ENCODE measurements at regions not wholly inside any gene's neighbourhood (a gene's known extent, or its start where the extent isn't known, plus 50 kb on each side); places are given as distances from the start of the nearest gene placed in this dataset.

GRCh38 chr7:52463341-52463740, 572.1 kb upstream of the POM121L12 start:
- intact Hi-C loops (cut with micrococcal nuclease): no loop called here
- Mint-ChIP-seq H3K9me3 (peaks cover 42% of the 10 kb centered on the region), H3K27ac (no peak overlapping the region), H3K4me3 (ENCODE audit: low read depth) (no peak overlapping the region), H3K36me3 (ENCODE audit: low read depth) (no peaks in the 10 kb centered on the region), H3K4me1 (ENCODE audit: low read depth) (no peaks in the 10 kb centered on the region), H3K27me3 (ENCODE audit: low read depth) (no peaks in the 10 kb centered on the region)
- no peak for DNase-seq (ENCODE audit: low spot score)

GRCh38 chr7:52462474-52462873, 573.0 kb upstream of the POM121L12 start:
- H3K27ac Mint-ChIP-seq: no peak overlapping the region
- intact Hi-C loops (cut with micrococcal nuclease): no loop called here
- H3K4me3 Mint-ChIP-seq (ENCODE audit: low read depth): no peak overlapping the region
- no peak for DNase-seq (ENCODE audit: low spot score)
- no peaks in the 10 kb centered on the region for H3K36me3 Mint-ChIP-seq (ENCODE audit: low read depth)
- peaks cover 46% of the 10 kb centered on the region for H3K9me3 Mint-ChIP-seq
- no peaks in the 10 kb centered on the region for H3K27me3 Mint-ChIP-seq (ENCODE audit: low read depth)
- H3K4me1 Mint-ChIP-seq (ENCODE audit: low read depth): no peaks in the 10 kb centered on the region

GRCh38 chr7:52455571-52455970, 579.9 kb upstream of the POM121L12 start:
- intact Hi-C loops (cut with micrococcal nuclease): no loop called here
- Mint-ChIP-seq H3K4me1 (ENCODE audit: low read depth) (no peaks in the 10 kb centered on the region), H3K27me3 (ENCODE audit: low read depth) (no peaks in the 10 kb centered on the region)

GRCh38 chr7:52450816-52451215, 584.6 kb upstream of the POM121L12 start:
- Mint-ChIP-seq H3K9me3 (peaks cover 47% of the 10 kb centered on the region), H3K4me3 (ENCODE audit: low read depth) (no peak overlapping the region), H3K27ac (no peak overlapping the region), H3K27me3 (ENCODE audit: low read depth) (no peaks in the 10 kb centered on the region), H3K36me3 (ENCODE audit: low read depth) (no peaks in the 10 kb centered on the region), H3K4me1 (ENCODE audit: low read depth) (no peaks in the 10 kb centered on the region)
- no peak for DNase-seq (ENCODE audit: low spot score)
- intact Hi-C loops (cut with micrococcal nuclease): no loop called here

More at GRCh38 chr7:52455571-52455970, 579.9 kb upstream of the POM121L12 start:
- Mint-ChIP-seq H3K9me3 (peaks cover 42% of the 10 kb centered on the region), H3K27ac (no peak overlapping the region), H3K4me3 (ENCODE audit: low read depth) (no peak overlapping the region), H3K36me3 (ENCODE audit: low read depth) (no peaks in the 10 kb centered on the region)
- DNase-seq (ENCODE audit: low spot score): no peak

GRCh38 chr7:52447581-52448180, 587.8 kb upstream of the POM121L12 start:
- peaks cover 46% of the 10 kb centered on the region for H3K9me3 Mint-ChIP-seq
- H3K27ac Mint-ChIP-seq: no peak overlapping the region
- H3K4me3 Mint-ChIP-seq (ENCODE audit: low read depth): no peak overlapping the region
- no peaks in the 10 kb centered on the region for H3K4me1 Mint-ChIP-seq (ENCODE audit: low read depth)
- intact Hi-C loops (cut with micrococcal nuclease): no loop called here
- H3K36me3 Mint-ChIP-seq (ENCODE audit: low read depth): no peaks in the 10 kb centered on the region
- no peak for DNase-seq (ENCODE audit: low spot score)
- H3K27me3 Mint-ChIP-seq (ENCODE audit: low read depth): no peaks in the 10 kb centered on the region

- no peaks in the 10 kb centered on the region for H3K4me1 Mint-ChIP-seq (ENCODE audit: low read depth)
- no peak for DNase-seq (ENCODE audit: low spot score)
- intact Hi-C loops (cut with micrococcal nuclease): no loop called here
- H3K9me3 Mint-ChIP-seq: peaks cover 28% of the 10 kb centered on the region
- H3K4me3 Mint-ChIP-seq (ENCODE audit: low read depth): no peak overlapping the region
- H3K36me3 Mint-ChIP-seq (ENCODE audit: low read depth): no peaks in the 10 kb centered on the region
- H3K27me3 Mint-ChIP-seq (ENCODE audit: low read depth): no peaks in the 10 kb centered on the region
- H3K27ac Mint-ChIP-seq: no peak overlapping the region
These were observed 599.2 kb upstream of the POM121L12 start for GRCh38 chr7:52436278-52436677.

GRCh38 chr7:52431082-52431815, 604.2 kb upstream of the POM121L12 start:
- intact Hi-C loops (cut with micrococcal nuclease): no loop called here
- no peak overlapping the region for H3K4me3 Mint-ChIP-seq (ENCODE audit: low read depth)
- H3K27me3 Mint-ChIP-seq (ENCODE audit: low read depth): no peaks in the 10 kb centered on the region
- H3K36me3 Mint-ChIP-seq (ENCODE audit: low read depth): no peaks in the 10 kb centered on the region
- DNase-seq (ENCODE audit: low spot score): no peak
- H3K27ac Mint-ChIP-seq: no peak overlapping the region
- H3K9me3 Mint-ChIP-seq: peaks cover 44% of the 10 kb centered on the region
- H3K4me1 Mint-ChIP-seq (ENCODE audit: low read depth): no peaks in the 10 kb centered on the region

GRCh38 chr7:52423251-52423650, 612.2 kb upstream of the POM121L12 start:
- Mint-ChIP-seq H3K9me3 (peaks cover 16% of the 10 kb centered on the region), H3K4me1 (ENCODE audit: low read depth) (no peaks in the 10 kb centered on the region), H3K27ac (no peak overlapping the region), H3K36me3 (ENCODE audit: low read depth) (no peaks in the 10 kb centered on the region), H3K4me3 (ENCODE audit: low read depth) (no peak overlapping the region), H3K27me3 (ENCODE audit: low read depth) (no peaks in the 10 kb centered on the region)
- intact Hi-C loops (cut with micrococcal nuclease): no loop called here
- DNase-seq (ENCODE audit: low spot score): no peak

- Mint-ChIP-seq H3K27me3 (ENCODE audit: low read depth) (no peaks in the 10 kb centered on the region), H3K27ac (no peak overlapping the region), H3K4me3 (ENCODE audit: low read depth) (no peak overlapping the region), H3K4me1 (ENCODE audit: low read depth) (no peaks in the 10 kb centered on the region), H3K9me3 (peaks cover 21% of the 10 kb centered on the region), H3K36me3 (ENCODE audit: low read depth) (no peaks in the 10 kb centered on the region)
- intact Hi-C loops (cut with micrococcal nuclease): no loop called here
- no peak for DNase-seq (ENCODE audit: low spot score)
These were observed 622.4 kb upstream of the POM121L12 start for GRCh38 chr7:52413051-52413450.

GRCh38 chr7:52410032-52410431, 625.4 kb upstream of the POM121L12 start:
- Mint-ChIP-seq H3K36me3 (ENCODE audit: low read depth) (no peaks in the 10 kb centered on the region), H3K4me1 (ENCODE audit: low read depth) (no peaks in the 10 kb centered on the region), H3K9me3 (peaks cover 30% of the 10 kb centered on the region), H3K27me3 (ENCODE audit: low read depth) (no peaks in the 10 kb centered on the region), H3K27ac (no peak overlapping the region), H3K4me3 (ENCODE audit: low read depth) (no peak overlapping the region)
- intact Hi-C loops (cut with micrococcal nuclease): no loop called here
- no peak for DNase-seq (ENCODE audit: low spot score)

GRCh38 chr7:52406808-52407207, 628.6 kb upstream of the POM121L12 start:
- Mint-ChIP-seq H3K9me3 (peaks cover 37% of the 10 kb centered on the region), H3K4me1 (ENCODE audit: low read depth) (no peaks in the 10 kb centered on the region), H3K27ac (no peak overlapping the region), H3K4me3 (ENCODE audit: low read depth) (no peak overlapping the region), H3K36me3 (ENCODE audit: low read depth) (no peaks in the 10 kb centered on the region), H3K27me3 (ENCODE audit: low read depth) (no peaks in the 10 kb centered on the region)
- intact Hi-C loops (cut with micrococcal nuclease): no loop called here
- no peak for DNase-seq (ENCODE audit: low spot score)

GRCh38 chr7:52382731-52383130, 652.7 kb upstream of the POM121L12 start:
- no peak for DNase-seq (ENCODE audit: low spot score)
- Mint-ChIP-seq H3K27ac (no peak overlapping the region), H3K9me3 (peaks cover 25% of the 10 kb centered on the region), H3K4me3 (ENCODE audit: low read depth) (no peak overlapping the region), H3K36me3 (ENCODE audit: low read depth) (no peaks in the 10 kb centered on the region), H3K4me1 (ENCODE audit: low read depth) (no peaks in the 10 kb centered on the region), H3K27me3 (ENCODE audit: low read depth) (no peaks in the 10 kb centered on the region)
- intact Hi-C loops (cut with micrococcal nuclease): no loop called here

- no peaks in the 10 kb centered on the region for H3K36me3 Mint-ChIP-seq (ENCODE audit: low read depth)
- no peaks in the 10 kb centered on the region for H3K27me3 Mint-ChIP-seq (ENCODE audit: low read depth)
- H3K27ac Mint-ChIP-seq: no peak overlapping the region
- H3K4me1 Mint-ChIP-seq (ENCODE audit: low read depth): no peaks in the 10 kb centered on the region
- DNase-seq (ENCODE audit: low spot score): no peak
- intact Hi-C loops (cut with micrococcal nuclease): no loop called here
- H3K9me3 Mint-ChIP-seq: peaks cover 40% of the 10 kb centered on the region
- no peak overlapping the region for H3K4me3 Mint-ChIP-seq (ENCODE audit: low read depth)
These were observed 665.5 kb upstream of the POM121L12 start for GRCh38 chr7:52369922-52370321.

Measured in activated T-helper 2 cell treated with anti-CD3 and anti-CD28 coated beads, Interferon-gamma antibody, Interleukin-2, Interleukin-4, amounts not matched to agents 10 μg/mL and 5 μg/mL and 100 μg/mL, durations not matched to agents 14 hours and 24 hours and 36 hours (primary cell).